GM19023 (cell line): ENCODE measurements at regions not wholly inside any gene's neighbourhood (a gene's known extent, or its start where the extent isn't known, plus 50 kb on each side); places are given as distances from the start of the nearest gene placed in this dataset.
"Not testable (repeated sequence)": the region's sequence is repeated elsewhere in the genome, so short reads cannot be mapped to it uniquely, and the experiment has no call there.

Source experiments
- ATAC-seq: cut with Tn5 transposase; IDR thresholded peaks from one replicate; pipeline ENCODE4 v1.9.1; 2021; ENCODE audit warnings: mild to moderate bottlenecking, moderate library complexity; ENCODE audit not compliant: unreplicated experiment

GRCh38 chr6:119535332-119535731, 185.8 kb upstream of the MAN1A1 start:
- ATAC-seq = peak; percentile 65

GRCh38 chr6:119533603-119534279, 184.2 kb upstream of the MAN1A1 start:
- ATAC-seq = peak; percentile 74

- no peak for ATAC-seq
These were observed 177.6 kb upstream of the MAN1A1 start for GRCh38 chr6:119527231-119527578.

GRCh38 chr6:119526561-119527230, 177.1 kb upstream of the MAN1A1 start:
- ATAC-seq = no peak

DNA sequence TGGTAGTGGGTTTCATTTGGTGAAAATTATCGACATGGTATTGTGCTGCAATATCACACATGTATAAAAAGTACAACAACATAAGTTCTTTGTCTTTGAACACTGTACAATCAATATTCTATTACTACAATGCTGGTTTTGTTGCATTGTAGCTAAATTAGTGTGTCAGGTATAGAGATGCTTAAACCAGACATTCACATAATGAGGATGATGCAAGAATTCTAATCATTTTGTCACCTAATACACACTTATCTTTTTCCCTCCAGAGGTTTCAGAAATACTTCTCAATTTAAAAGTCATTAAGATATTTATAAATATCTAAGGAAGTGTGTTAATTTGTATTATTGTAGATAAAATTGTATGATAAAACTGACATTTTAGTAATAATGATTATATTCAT, 174.8 kb upstream of the MAN1A1 start:
- ATAC-seq = no peak

GRCh38 chr6:119523556-119523955, 174.0 kb upstream of the MAN1A1 start:
- ATAC-seq = no peak

GRCh38 chr6:119521251-119521650, 171.7 kb upstream of the MAN1A1 start:
- no peak for ATAC-seq

DNA sequence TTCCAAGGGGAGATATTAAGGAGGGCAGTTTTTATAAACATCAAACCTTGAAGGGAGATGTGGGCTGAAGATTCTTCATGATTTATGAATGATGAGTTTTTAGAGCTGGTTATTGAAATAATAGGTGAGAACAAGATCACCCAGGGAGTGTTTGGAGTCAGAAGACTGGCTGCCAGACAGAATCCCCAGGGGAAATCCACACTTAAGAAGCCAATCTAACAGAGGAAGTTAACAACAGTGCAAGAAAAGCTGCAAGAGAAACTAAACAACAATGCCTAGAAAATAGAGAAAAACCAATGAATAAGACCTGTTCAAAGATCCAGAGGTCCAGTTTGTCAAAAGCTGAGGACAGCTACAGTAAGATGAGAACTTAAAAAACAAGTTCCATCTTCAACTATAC, 167.9 kb upstream of the MAN1A1 start:
- ATAC-seq = no peak

- ATAC-seq = no peak
These were observed 164.8 kb upstream of the MAN1A1 start for GRCh38 chr6:119514345-119514744.

- no peak for ATAC-seq
These were observed 161.5 kb upstream of the MAN1A1 start for GRCh38 chr6:119511024-119511423.

- ATAC-seq = no peak
These were observed 160.7 kb upstream of the MAN1A1 start for GRCh38 chr6:119510246-119510645.

DNA sequence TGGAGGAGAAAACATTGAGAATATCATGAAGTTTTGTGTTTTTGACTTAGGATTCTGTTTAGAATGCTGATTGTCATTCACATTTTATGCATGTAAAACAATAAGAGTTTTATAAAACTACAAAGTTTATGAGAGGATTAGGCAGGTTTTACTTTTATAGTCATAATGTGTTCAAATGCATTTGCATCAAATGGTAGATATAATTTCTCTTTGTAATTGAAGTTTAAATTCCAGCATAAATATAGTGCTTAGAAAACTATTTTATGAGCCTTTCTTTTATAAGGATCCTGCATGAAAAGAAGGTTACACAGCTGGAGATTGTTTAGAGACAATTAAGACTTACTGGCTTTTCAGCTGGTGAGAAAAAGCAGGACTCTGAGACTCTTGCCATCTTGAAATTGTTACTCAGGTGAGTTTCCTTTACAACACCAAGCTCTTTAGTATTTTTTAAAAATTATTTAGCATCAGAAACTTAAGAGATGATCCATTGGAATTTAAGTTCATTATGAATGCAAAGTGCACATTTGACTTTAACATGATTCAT, 157.1 kb upstream of the MAN1A1 start:
- no peak for ATAC-seq

DNA sequence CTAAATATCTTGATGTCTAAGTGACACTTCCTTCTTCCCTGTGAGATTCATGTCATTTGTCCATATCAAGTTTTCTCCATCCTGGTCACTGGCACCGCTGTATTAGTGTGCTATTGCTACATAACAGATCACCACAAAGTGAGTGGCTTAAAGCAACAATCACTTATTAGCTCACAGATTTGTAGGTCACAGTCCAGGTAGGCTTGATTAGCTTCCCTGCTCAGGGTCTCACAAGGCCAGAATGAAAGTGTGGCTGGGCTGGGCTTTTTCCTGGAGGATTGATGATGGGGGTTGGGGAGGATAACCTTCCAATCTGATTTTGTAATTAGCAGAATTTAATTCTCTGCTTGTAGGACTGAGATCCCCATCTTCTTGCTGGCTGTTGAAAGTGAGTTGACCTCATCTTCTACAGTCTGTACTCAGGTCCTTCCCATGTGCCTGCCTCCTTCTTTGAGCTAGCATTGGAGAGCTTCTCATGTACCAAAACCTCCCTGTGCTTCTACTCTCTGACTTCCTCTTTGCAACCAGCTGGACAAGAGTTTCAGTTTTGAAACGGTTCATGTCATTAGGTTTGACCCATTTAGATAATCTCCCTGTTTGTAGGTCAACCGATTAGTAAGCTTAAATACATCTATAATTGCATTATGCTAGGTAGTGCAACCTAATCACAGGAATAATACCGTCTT, 152.4 kb upstream of the MAN1A1 start:
- peak; percentile 88 for ATAC-seq

- ATAC-seq = no peak
These were observed 150.2 kb upstream of the MAN1A1 start for GRCh38 chr6:119499797-119500196.

DNA sequence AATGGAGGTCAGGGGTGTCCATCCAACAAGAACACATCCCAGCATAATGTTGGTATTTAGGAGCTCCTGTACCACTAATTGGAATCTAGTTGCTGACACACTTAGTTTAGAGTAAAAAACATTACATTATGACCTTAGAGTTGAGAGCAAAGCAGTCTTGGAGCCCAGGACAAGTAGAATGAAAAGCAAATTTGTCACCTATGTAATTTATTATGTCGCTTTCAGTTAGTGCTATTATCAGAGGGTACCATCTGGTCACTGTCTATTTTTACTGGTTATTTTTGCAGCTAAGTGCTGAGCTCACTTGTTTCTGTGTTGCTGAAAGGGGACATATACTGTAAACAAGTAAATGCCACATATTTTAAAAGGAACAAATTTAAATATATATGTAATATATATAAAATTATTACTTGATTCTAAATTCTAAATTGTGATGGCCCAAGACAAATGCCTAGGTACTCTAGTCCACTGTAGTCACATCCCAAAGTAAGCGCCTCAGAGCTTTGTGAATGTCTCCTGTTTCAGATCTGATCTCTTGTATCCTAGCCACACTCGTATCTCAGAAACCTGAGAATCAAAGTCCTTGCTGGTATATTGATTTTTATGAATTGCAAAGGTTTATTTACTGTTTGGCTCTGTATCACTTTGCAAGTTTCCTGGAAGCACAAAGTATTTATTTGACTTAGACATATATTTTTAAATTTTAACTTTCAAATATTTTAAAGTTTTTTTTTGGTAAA, 148.6 kb upstream of the MAN1A1 start:
- ATAC-seq = no peak

GRCh38 chr6:119495230-119495683, 145.7 kb upstream of the MAN1A1 start:
- no peak for ATAC-seq

DNA sequence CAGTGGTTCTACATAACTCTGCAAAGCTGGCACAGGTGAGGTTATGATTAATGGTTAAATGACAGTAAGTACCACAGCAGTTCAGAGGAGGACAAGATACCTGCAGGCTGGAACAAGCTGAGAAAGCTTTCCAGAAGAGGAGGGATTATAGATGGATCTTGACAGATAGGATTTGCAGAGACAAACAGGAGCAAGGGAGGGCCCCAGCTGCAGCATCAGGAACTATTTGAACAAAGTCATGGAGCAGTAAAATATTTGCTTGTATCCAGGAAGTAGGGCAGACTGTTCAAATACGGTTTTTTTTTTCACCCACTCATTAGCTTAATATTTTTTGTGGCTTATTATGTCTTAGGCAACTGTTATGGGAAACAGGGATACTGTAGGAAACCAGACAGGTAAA, 144.4 kb upstream of the MAN1A1 start:
- ATAC-seq = no peak

GRCh38 chr6:119491112-119491511, 141.6 kb upstream of the MAN1A1 start:
- not testable (repeated sequence) for ATAC-seq

- ATAC-seq = not testable (repeated sequence)
These were observed 140.5 kb upstream of the MAN1A1 start for GRCh38 chr6:119490050-119490449.

GRCh38 chr6:119484598-119484997, 135.0 kb upstream of the MAN1A1 start:
- no peak for ATAC-seq

DNA sequence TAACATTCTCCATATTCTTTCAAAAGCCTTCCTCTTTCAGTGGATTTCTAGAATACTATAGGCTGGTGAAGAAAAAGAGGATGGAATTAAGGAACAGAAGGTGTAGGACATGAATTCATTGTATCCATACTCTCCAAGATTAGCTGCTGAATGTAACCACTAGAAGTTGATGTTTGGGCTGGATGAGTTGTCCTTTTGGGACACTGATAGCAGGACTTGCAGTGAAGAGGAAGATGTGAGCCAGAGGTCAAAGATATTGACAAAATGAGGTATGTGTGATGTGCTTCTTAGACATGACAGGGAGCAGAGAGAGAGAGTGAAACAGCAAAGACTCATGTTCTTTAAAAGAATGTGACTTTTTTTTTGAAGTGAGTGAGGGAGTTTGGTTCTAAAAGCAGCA, 134.3 kb upstream of the MAN1A1 start:
- no peak for ATAC-seq
